ENCODE measurements at regions not wholly inside any gene's neighbourhood (a gene's known extent, or its start where the extent isn't known, plus 50 kb on each side); places are given as distances from the start of the nearest gene placed in this dataset.

- Histone ChIP-seq H3K4me3 (ENCODE audit: low read depth in 1 of 2, low read length in 2 of 2) (no peak overlapping the region), H3K36me3 (ENCODE audit: control insufficient read depth in 1 of 2, insufficient read depth in 2 of 2, low read length in 2 of 2) (no peaks in the 10 kb centered on the region), H3K27me3 (ENCODE audit: low read depth, low read length) (no peaks in the 10 kb centered on the region), H3K4me1 (ENCODE audit: control insufficient read depth in 1 of 2, insufficient read depth in 2 of 2, low read length in 2 of 2) (no peaks in the 10 kb centered on the region), H3K9me3 (ENCODE audit: control insufficient read depth in 1 of 2, low read length in 2 of 2) (no peaks in the 10 kb centered on the region), H3K27ac (ENCODE audit: low read length) (no peak overlapping the region)
These were observed 224.3 kb downstream of the JRKL start for GRCh38 chr11:96614101-96614500.

GRCh38 chr11:96614846-96615245 is 225.0 kb downstream of the JRKL start:
- Histone ChIP-seq H3K4me3 (ENCODE audit: low read depth in 1 of 2, low read length in 2 of 2) (no peak overlapping the region), H3K4me1 (ENCODE audit: control insufficient read depth in 1 of 2, insufficient read depth in 2 of 2, low read length in 2 of 2) (no peaks in the 10 kb centered on the region), H3K27me3 (ENCODE audit: low read depth, low read length) (no peaks in the 10 kb centered on the region), H3K36me3 (ENCODE audit: control insufficient read depth in 1 of 2, insufficient read depth in 2 of 2, low read length in 2 of 2) (no peaks in the 10 kb centered on the region), H3K27ac (ENCODE audit: low read length) (no peak overlapping the region), H3K9me3 (ENCODE audit: control insufficient read depth in 1 of 2, low read length in 2 of 2) (no peaks in the 10 kb centered on the region)

GRCh38 chr11:96620464-96621044 is 230.7 kb downstream of the JRKL start:
- no peaks in the 10 kb centered on the region for H3K36me3 ChIP-seq (ENCODE audit: control insufficient read depth in 1 of 2, insufficient read depth in 2 of 2, low read length in 2 of 2)
- no peaks in the 10 kb centered on the region for H3K27me3 ChIP-seq (ENCODE audit: low read depth, low read length)
- no peaks in the 10 kb centered on the region for H3K4me1 ChIP-seq (ENCODE audit: control insufficient read depth in 1 of 2, insufficient read depth in 2 of 2, low read length in 2 of 2)
- H3K4me3 ChIP-seq (ENCODE audit: low read depth in 1 of 2, low read length in 2 of 2): no peak overlapping the region
- no peak overlapping the region for H3K27ac ChIP-seq (ENCODE audit: low read length)
- H3K9me3 ChIP-seq (ENCODE audit: control insufficient read depth in 1 of 2, low read length in 2 of 2): no peaks in the 10 kb centered on the region

- H3K27ac ChIP-seq (ENCODE audit: low read length): no peak overlapping the region
- H3K36me3 ChIP-seq (ENCODE audit: control insufficient read depth in 1 of 2, insufficient read depth in 2 of 2, low read length in 2 of 2): no peaks in the 10 kb centered on the region
- H3K27me3 ChIP-seq (ENCODE audit: low read depth, low read length): no peaks in the 10 kb centered on the region
- H3K9me3 ChIP-seq (ENCODE audit: control insufficient read depth in 1 of 2, low read length in 2 of 2): peaks cover 0 to 1% of the 10 kb centered on the region in 2 donors
- no peak overlapping the region for H3K4me3 ChIP-seq (ENCODE audit: low read depth in 1 of 2, low read length in 2 of 2)
- H3K4me1 ChIP-seq (ENCODE audit: control insufficient read depth in 1 of 2, insufficient read depth in 2 of 2, low read length in 2 of 2): no peaks in the 10 kb centered on the region
These were observed 231.3 kb downstream of the JRKL start for GRCh38 chr11:96621161-96621560.

GRCh38 chr11:96622026-96622634 is 232.3 kb downstream of the JRKL start:
- no peaks in the 10 kb centered on the region for H3K27me3 ChIP-seq (ENCODE audit: low read depth, low read length)
- no peaks in the 10 kb centered on the region for H3K4me1 ChIP-seq (ENCODE audit: control insufficient read depth in 1 of 2, insufficient read depth in 2 of 2, low read length in 2 of 2)
- H3K4me3 ChIP-seq (ENCODE audit: low read depth in 1 of 2, low read length in 2 of 2): no peak overlapping the region
- H3K27ac ChIP-seq (ENCODE audit: low read length): no peak overlapping the region
- H3K9me3 ChIP-seq (ENCODE audit: control insufficient read depth in 1 of 2, low read length in 2 of 2): peaks cover 0 to 9% of the 10 kb centered on the region in 2 donors
- H3K36me3 ChIP-seq (ENCODE audit: control insufficient read depth in 1 of 2, insufficient read depth in 2 of 2, low read length in 2 of 2): no peaks in the 10 kb centered on the region

- H3K9me3 ChIP-seq (ENCODE audit: control insufficient read depth in 1 of 2, low read length in 2 of 2): peaks cover 0 to 9% of the 10 kb centered on the region in 2 donors
- no peak overlapping the region for H3K27ac ChIP-seq (ENCODE audit: low read length)
- no peaks in the 10 kb centered on the region for H3K4me1 ChIP-seq (ENCODE audit: control insufficient read depth in 1 of 2, insufficient read depth in 2 of 2, low read length in 2 of 2)
- no peak overlapping the region for H3K4me3 ChIP-seq (ENCODE audit: low read depth in 1 of 2, low read length in 2 of 2)
- H3K27me3 ChIP-seq (ENCODE audit: low read depth, low read length): no peaks in the 10 kb centered on the region
- H3K36me3 ChIP-seq (ENCODE audit: control insufficient read depth in 1 of 2, insufficient read depth in 2 of 2, low read length in 2 of 2): no peaks in the 10 kb centered on the region
These were observed 234.3 kb downstream of the JRKL start for GRCh38 chr11:96624126-96624525.

GRCh38 chr11:96627376-96627775 is 237.6 kb downstream of the JRKL start:
- H3K36me3 ChIP-seq (ENCODE audit: control insufficient read depth in 1 of 2, insufficient read depth in 2 of 2, low read length in 2 of 2): no peaks in the 10 kb centered on the region
- no peak overlapping the region for H3K4me3 ChIP-seq (ENCODE audit: low read depth in 1 of 2, low read length in 2 of 2)
- no peaks in the 10 kb centered on the region for H3K27me3 ChIP-seq (ENCODE audit: low read depth, low read length)

GRCh38 chr11:96635655-96636054 is 245.8 kb downstream of the JRKL start:
- H3K36me3 ChIP-seq (ENCODE audit: control insufficient read depth in 1 of 2, insufficient read depth in 2 of 2, low read length in 2 of 2): no peaks in the 10 kb centered on the region
- no peaks in the 10 kb centered on the region for H3K27me3 ChIP-seq (ENCODE audit: low read depth, low read length)
- no peak overlapping the region for H3K4me3 ChIP-seq (ENCODE audit: low read depth in 1 of 2, low read length in 2 of 2)
- no peaks in the 10 kb centered on the region for H3K4me1 ChIP-seq (ENCODE audit: control insufficient read depth in 1 of 2, insufficient read depth in 2 of 2, low read length in 2 of 2)
- peaks cover 0 to 5% of the 10 kb centered on the region in 2 donors for H3K9me3 ChIP-seq (ENCODE audit: control insufficient read depth in 1 of 2, low read length in 2 of 2)
- no peak overlapping the region for H3K27ac ChIP-seq (ENCODE audit: low read length)

More at GRCh38 chr11:96627376-96627775, 237.6 kb downstream of the JRKL start:
- Histone ChIP-seq H3K27ac (ENCODE audit: low read length) (no peak overlapping the region), H3K9me3 (ENCODE audit: control insufficient read depth in 1 of 2, low read length in 2 of 2) (peaks cover 0 to 9% of the 10 kb centered on the region in 2 donors), H3K4me1 (ENCODE audit: control insufficient read depth in 1 of 2, insufficient read depth in 2 of 2, low read length in 2 of 2) (no peaks in the 10 kb centered on the region)

GRCh38 chr11:96641261-96641660 is 251.4 kb downstream of the JRKL start:
- H3K9me3 ChIP-seq (ENCODE audit: control insufficient read depth in 1 of 2, low read length in 2 of 2): peaks cover 0 to 5% of the 10 kb centered on the region in 2 donors
- H3K4me1 ChIP-seq (ENCODE audit: control insufficient read depth in 1 of 2, insufficient read depth in 2 of 2, low read length in 2 of 2): no peaks in the 10 kb centered on the region
- H3K36me3 ChIP-seq (ENCODE audit: control insufficient read depth in 1 of 2, insufficient read depth in 2 of 2, low read length in 2 of 2): no peaks in the 10 kb centered on the region
- H3K4me3 ChIP-seq (ENCODE audit: low read depth in 1 of 2, low read length in 2 of 2): no peak overlapping the region
- no peaks in the 10 kb centered on the region for H3K27me3 ChIP-seq (ENCODE audit: low read depth, low read length)
- H3K27ac ChIP-seq (ENCODE audit: low read length): no peak overlapping the region

- no peak overlapping the region for H3K27ac ChIP-seq (ENCODE audit: low read length)
- no peak overlapping the region for H3K4me3 ChIP-seq (ENCODE audit: low read depth in 1 of 2, low read length in 2 of 2)
- no peaks in the 10 kb centered on the region for H3K27me3 ChIP-seq (ENCODE audit: low read depth, low read length)
- no peaks in the 10 kb centered on the region for H3K9me3 ChIP-seq (ENCODE audit: control insufficient read depth in 1 of 2, low read length in 2 of 2)
- no peaks in the 10 kb centered on the region for H3K4me1 ChIP-seq (ENCODE audit: control insufficient read depth in 1 of 2, insufficient read depth in 2 of 2, low read length in 2 of 2)
- H3K36me3 ChIP-seq (ENCODE audit: control insufficient read depth in 1 of 2, insufficient read depth in 2 of 2, low read length in 2 of 2): no peaks in the 10 kb centered on the region
These were observed 252.8 kb downstream of the JRKL start for GRCh38 chr11:96642583-96642982.

- no peak overlapping the region for H3K27ac ChIP-seq (ENCODE audit: low read length)
- no peaks in the 10 kb centered on the region for H3K36me3 ChIP-seq (ENCODE audit: control insufficient read depth in 1 of 2, insufficient read depth in 2 of 2, low read length in 2 of 2)
- no peaks in the 10 kb centered on the region for H3K27me3 ChIP-seq (ENCODE audit: low read depth, low read length)
- no peaks in the 10 kb centered on the region for H3K9me3 ChIP-seq (ENCODE audit: control insufficient read depth in 1 of 2, low read length in 2 of 2)
- H3K4me3 ChIP-seq (ENCODE audit: low read depth in 1 of 2, low read length in 2 of 2): no peak overlapping the region
- H3K4me1 ChIP-seq (ENCODE audit: control insufficient read depth in 1 of 2, insufficient read depth in 2 of 2, low read length in 2 of 2): no peaks in the 10 kb centered on the region
These were observed 253.4 kb downstream of the JRKL start for GRCh38 chr11:96643173-96643572.

- Histone ChIP-seq H3K36me3 (ENCODE audit: control insufficient read depth in 1 of 2, insufficient read depth in 2 of 2, low read length in 2 of 2) (no peaks in the 10 kb centered on the region), H3K27ac (ENCODE audit: low read length) (no peak overlapping the region), H3K27me3 (ENCODE audit: low read depth, low read length) (no peaks in the 10 kb centered on the region), H3K4me3 (ENCODE audit: low read depth in 1 of 2, low read length in 2 of 2) (no peak overlapping the region), H3K4me1 (ENCODE audit: control insufficient read depth in 1 of 2, insufficient read depth in 2 of 2, low read length in 2 of 2) (no peaks in the 10 kb centered on the region), H3K9me3 (ENCODE audit: control insufficient read depth in 1 of 2, low read length in 2 of 2) (no peaks in the 10 kb centered on the region)
These were observed 257.8 kb downstream of the JRKL start for GRCh38 chr11:96647621-96648020.

All from muscle layer of duodenum (tissue), 2 donors.